ENCODE measurements at regions not wholly inside any gene's neighbourhood (a gene's known extent, or its start where the extent isn't known, plus 50 kb on each side); places are given as distances from the start of the nearest gene placed in this dataset.
"Not testable (repeated sequence)": the region's sequence is repeated elsewhere in the genome, so short reads cannot be mapped to it uniquely, and the experiment has no call there.

DNA sequence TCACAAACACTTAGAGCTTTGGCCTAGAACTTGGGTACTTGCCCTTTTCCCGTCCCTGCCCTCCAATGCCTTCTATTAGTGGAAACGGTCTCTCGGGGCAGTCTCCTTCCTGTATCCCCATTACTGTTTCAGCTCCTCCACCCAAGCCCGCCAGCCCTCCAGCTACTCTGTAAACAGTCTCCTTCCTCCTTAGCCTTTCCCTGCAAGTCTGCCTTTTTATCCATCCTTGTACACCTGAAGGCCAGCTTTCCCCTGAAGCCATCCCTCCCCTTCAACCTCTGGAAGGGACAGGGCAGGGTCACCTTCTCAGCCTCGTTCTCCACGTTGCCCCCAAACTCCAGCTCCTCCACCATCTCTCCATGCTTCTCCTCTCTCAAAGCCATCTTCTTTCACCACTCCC is 108.1 kb upstream of the ZNF746 start:
- Histone ChIP-seq H3K27me3 (ENCODE audit: insufficient read depth, low read length) (no peaks in the 10 kb centered on the region), H2BK12ac (ENCODE audit: low read length) (no peak overlapping the region), H3K9ac (ENCODE audit: low read length) (no peak overlapping the region), H3K4me1 (ENCODE audit: control insufficient read depth in 1 of 2, insufficient read depth in 2 of 2, low read length in 2 of 2) (no peaks in the 10 kb centered on the region), H4K91ac (ENCODE audit: low read depth, low read length) (no peak overlapping the region), H2AFZ (ENCODE audit: insufficient read depth, low read length, poor library complexity) (no peak overlapping the region), H2BK5ac (ENCODE audit: low read depth, low read length, poor library complexity) (no peak overlapping the region), H3K18ac (ENCODE audit: low read length) (no peak overlapping the region), H2BK120ac (ENCODE audit: insufficient read depth, low read length, poor library complexity) (no peak overlapping the region), H3K27ac (ENCODE audit: low read depth, low read length) (no peak overlapping the region), H3K79me2 (ENCODE audit: control insufficient read depth, insufficient read depth, low read length, poor library complexity) (no peaks in the 10 kb centered on the region), H3K4me2 (ENCODE audit: low read length) (no peak overlapping the region), H4K12ac (ENCODE audit: low read depth, low read length) (no peak overlapping the region), H3K4ac (ENCODE audit: low read depth, low read length) (no peak overlapping the region), H3K9me3 (ENCODE audit: insufficient read depth, low read depth, low read length) (no peaks in the 10 kb centered on the region), H3K23ac (ENCODE audit: low read length) (no peak overlapping the region), H4K8ac (ENCODE audit: low read depth, low read length) (no peak overlapping the region), H3K36me3 (ENCODE audit: control insufficient read depth in 1 of 2, insufficient read depth in 2 of 2, low read length in 2 of 2) (peaks cover 34 to 44% of the 10 kb centered on the region in 2 experiments), H3K79me1 (ENCODE audit: low read length) (no peaks in the 10 kb centered on the region), H2AK5ac (ENCODE audit: low read length) (no peak overlapping the region), H3K14ac (ENCODE audit: low read length) (no peak overlapping the region), H3K4me3 (ENCODE audit: low read depth, low read length) (no peak overlapping the region)
- DNase-seq = no peak
- WGBS (ENCODE audit: extremely low coverage, insufficient coverage, insufficient read length) = no CpG with 5 or more reads among the region's 6 CpGs

GRCh38 chr7:149604521-149604920 is 106.9 kb upstream of the ZNF746 start:
- Histone ChIP-seq H4K91ac (ENCODE audit: low read depth, low read length) (no peak overlapping the region), H2AFZ (ENCODE audit: insufficient read depth, low read length, poor library complexity) (no peak overlapping the region), H3K4me1 (ENCODE audit: control insufficient read depth in 1 of 2, insufficient read depth in 2 of 2, low read length in 2 of 2) (no peaks in the 10 kb centered on the region), H3K79me2 (ENCODE audit: control insufficient read depth, insufficient read depth, low read length, poor library complexity) (no peaks in the 10 kb centered on the region), H3K27me3 (ENCODE audit: insufficient read depth, low read length) (no peaks in the 10 kb centered on the region), H3K14ac (ENCODE audit: low read length) (no peak overlapping the region), H3K23ac (ENCODE audit: low read length) (no peak overlapping the region), H2BK12ac (ENCODE audit: low read length) (no peak overlapping the region), H2AK5ac (ENCODE audit: low read length) (no peak overlapping the region), H4K8ac (ENCODE audit: low read depth, low read length) (no peak overlapping the region), H3K27ac (ENCODE audit: low read depth, low read length) (no peak overlapping the region), H3K18ac (ENCODE audit: low read length) (no peak overlapping the region), H4K12ac (ENCODE audit: low read depth, low read length) (no peak overlapping the region), H3K4me3 (ENCODE audit: low read depth, low read length) (no peak overlapping the region), H3K9ac (ENCODE audit: low read length) (no peak overlapping the region), H3K36me3 (ENCODE audit: control insufficient read depth in 1 of 2, insufficient read depth in 2 of 2, low read length in 2 of 2) (peaks cover 32 to 40% of the 10 kb centered on the region in 2 experiments), H3K4ac (ENCODE audit: low read depth, low read length) (no peak overlapping the region), H3K4me2 (ENCODE audit: low read length) (no peak overlapping the region), H2BK5ac (ENCODE audit: low read depth, low read length, poor library complexity) (no peak overlapping the region), H3K79me1 (ENCODE audit: low read length) (no peaks in the 10 kb centered on the region), H3K9me3 (ENCODE audit: insufficient read depth, low read depth, low read length) (no peaks in the 10 kb centered on the region), H2BK120ac (ENCODE audit: insufficient read depth, low read length, poor library complexity) (no peak overlapping the region)
- DNase-seq = no peak
- WGBS (ENCODE audit: extremely low coverage, insufficient coverage, insufficient read length) = no CpG with 5 or more reads among the region's 4 CpGs

- DNase-seq; H3K18ac ChIP-seq (ENCODE audit: low read length); H4K8ac ChIP-seq (ENCODE audit: low read depth, low read length); H3K14ac ChIP-seq (ENCODE audit: low read length); H3K4me1 ChIP-seq (ENCODE audit: control insufficient read depth in 1 of 2, insufficient read depth in 2 of 2, low read length in 2 of 2); H3K4ac ChIP-seq (ENCODE audit: low read depth, low read length); H4K12ac ChIP-seq (ENCODE audit: low read depth, low read length); H2BK5ac ChIP-seq (ENCODE audit: low read depth, low read length, poor library complexity); H2BK120ac ChIP-seq (ENCODE audit: insufficient read depth, low read length, poor library complexity); H3K27ac ChIP-seq (ENCODE audit: low read depth, low read length); H3K4me3 ChIP-seq (ENCODE audit: low read depth, low read length); H3K23ac ChIP-seq (ENCODE audit: low read length); H2BK12ac ChIP-seq (ENCODE audit: low read length); H4K91ac ChIP-seq (ENCODE audit: low read depth, low read length); H3K9me3 ChIP-seq (ENCODE audit: insufficient read depth, low read depth, low read length); H2AFZ ChIP-seq (ENCODE audit: insufficient read depth, low read length, poor library complexity); H3K9ac ChIP-seq (ENCODE audit: low read length); H3K27me3 ChIP-seq (ENCODE audit: insufficient read depth, low read length); H3K79me2 ChIP-seq (ENCODE audit: control insufficient read depth, insufficient read depth, low read length, poor library complexity); H3K79me1 ChIP-seq (ENCODE audit: low read length); H3K4me2 ChIP-seq (ENCODE audit: low read length); H2AK5ac ChIP-seq (ENCODE audit: low read length): not testable (repeated sequence)
- peaks cover 24 to 41% of the 10 kb centered on the region in 2 experiments for H3K36me3 ChIP-seq (ENCODE audit: control insufficient read depth in 1 of 2, insufficient read depth in 2 of 2, low read length in 2 of 2)
- WGBS (ENCODE audit: extremely low coverage, insufficient coverage, insufficient read length) = no CpG with 5 or more reads among the region's 21 CpGs
Measured at GRCh38 chr7:149600669-149601330, 103.2 kb upstream of the ZNF746 start.

DNA sequence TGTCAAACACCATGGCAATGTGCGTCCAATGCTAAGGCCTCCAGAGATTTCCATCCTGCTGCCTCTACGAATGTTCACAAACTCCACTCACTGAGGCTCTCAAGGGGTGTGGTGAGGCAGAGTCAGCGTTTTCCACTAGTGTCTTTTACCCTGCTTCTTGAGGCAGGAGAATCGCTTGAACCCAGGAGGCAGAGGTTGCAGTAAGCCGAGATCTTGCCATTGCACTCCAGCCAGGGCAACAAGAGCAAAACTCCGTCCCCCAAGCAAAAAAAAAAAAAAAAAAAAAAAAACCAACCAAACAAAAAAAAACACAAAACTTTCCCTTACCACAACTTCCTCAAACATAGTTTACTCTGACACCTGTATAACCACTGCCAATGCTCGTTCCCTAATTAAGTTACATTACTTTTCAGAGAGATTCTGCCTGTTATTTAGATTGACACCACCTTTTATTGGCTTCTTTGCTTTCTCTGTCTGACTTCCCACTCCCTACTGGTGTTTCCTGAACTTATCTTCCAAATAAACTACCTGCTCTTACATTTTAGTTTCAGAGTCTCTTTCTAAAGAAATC is 102.1 kb upstream of the ZNF746 start:
- Histone ChIP-seq H3K9ac (ENCODE audit: low read length) (no peak overlapping the region), H3K23ac (ENCODE audit: low read length) (no peak overlapping the region), H3K36me3 (ENCODE audit: control insufficient read depth in 1 of 2, insufficient read depth in 2 of 2, low read length in 2 of 2) (peaks cover 24 to 41% of the 10 kb centered on the region in 2 experiments), H4K91ac (ENCODE audit: low read depth, low read length) (no peak overlapping the region), H3K9me3 (ENCODE audit: insufficient read depth, low read depth, low read length) (no peaks in the 10 kb centered on the region), H2AFZ (ENCODE audit: insufficient read depth, low read length, poor library complexity) (no peak overlapping the region), H3K27ac (ENCODE audit: low read depth, low read length) (no peak overlapping the region), H3K14ac (ENCODE audit: low read length) (no peak overlapping the region), H3K79me2 (ENCODE audit: control insufficient read depth, insufficient read depth, low read length, poor library complexity) (no peaks in the 10 kb centered on the region), H3K4ac (ENCODE audit: low read depth, low read length) (no peak overlapping the region), H3K4me3 (ENCODE audit: low read depth, low read length) (no peak overlapping the region), H2BK5ac (ENCODE audit: low read depth, low read length, poor library complexity) (no peak overlapping the region), H4K12ac (ENCODE audit: low read depth, low read length) (no peak overlapping the region), H3K79me1 (ENCODE audit: low read length) (no peaks in the 10 kb centered on the region), H2BK12ac (ENCODE audit: low read length) (no peak overlapping the region), H4K8ac (ENCODE audit: low read depth, low read length) (no peak overlapping the region), H3K27me3 (ENCODE audit: insufficient read depth, low read length) (no peaks in the 10 kb centered on the region), H2BK120ac (ENCODE audit: insufficient read depth, low read length, poor library complexity) (no peak overlapping the region), H3K4me1 (ENCODE audit: control insufficient read depth in 1 of 2, insufficient read depth in 2 of 2, low read length in 2 of 2) (no peaks in the 10 kb centered on the region), H2AK5ac (ENCODE audit: low read length) (no peak overlapping the region), H3K18ac (ENCODE audit: low read length) (no peak overlapping the region), H3K4me2 (ENCODE audit: low read length) (no peak overlapping the region)
- DNase-seq = no peak
- WGBS (ENCODE audit: extremely low coverage, insufficient coverage, insufficient read length) = no CpG with 5 or more reads among the region's 7 CpGs

All from trophoblast cell (in vitro differentiated cells and primary cell).